Adipocyte (in vitro differentiated cells): ENCODE measurements at regions not wholly inside any gene's neighbourhood (a gene's known extent, or its start where the extent isn't known, plus 50 kb on each side); places are given as distances from the start of the nearest gene placed in this dataset.
"Not testable (repeated sequence)": the region's sequence is repeated elsewhere in the genome, so short reads cannot be mapped to it uniquely, and the experiment has no call there.

Source experiments
- DNase-seq: peaks from one replicate; pipeline ENCODE4 v3.0.0-alpha.2; 2015; ENCODE audit warnings: low read depth
- H3K27me3 ChIP-seq: replicated peaks from 2 replicates; pipeline ENCODE4 v1.7.0; 2013; ENCODE audit warnings: mild to moderate bottlenecking, low read length, moderate library complexity; ENCODE audit not compliant: control insufficient read depth, insufficient read depth
- H3K36me3 ChIP-seq: 2 replicates; pipeline ENCODE4 v1.7.0; 2013; ENCODE audit warnings: low read length, mild to moderate bottlenecking, moderate library complexity; ENCODE audit not compliant: control insufficient read depth, insufficient read depth, severe bottlenecking
- H3K4me1 ChIP-seq: 2 replicates; pipeline ENCODE4 v1.7.0; 2013; ENCODE audit warnings: mild to moderate bottlenecking, low read length, moderate library complexity; ENCODE audit not compliant: control insufficient read depth, insufficient read depth
- H3K4me3 ChIP-seq: 2 replicates; pipeline ENCODE4 v1.7.0; 2013; ENCODE audit warnings: mild to moderate bottlenecking, low read length, moderate library complexity
- H3K9ac ChIP-seq: 2 replicates; pipeline ENCODE4 v1.7.0; 2013; ENCODE audit warnings: mild to moderate bottlenecking, low read length, moderate library complexity
- H3K9me3 ChIP-seq: 2 replicates; pipeline ENCODE4 v1.7.0; 2013; ENCODE audit warnings: mild to moderate bottlenecking, low read length, moderate library complexity; ENCODE audit not compliant: control insufficient read depth

- no peaks in the 10 kb centered on the region for H3K9me3 ChIP-seq
- H3K9ac ChIP-seq = no peak overlapping the region
- H3K36me3 ChIP-seq = no peaks in the 10 kb centered on the region
- peaks cover 5% of the 10 kb centered on the region for H3K4me1 ChIP-seq
- H3K27me3 ChIP-seq = peaks cover 21% of the 10 kb centered on the region
- no peak for DNase-seq
- H3K4me3 ChIP-seq = no peak overlapping the region
These were observed 227.3 kb downstream of the ERMARD start for GRCh38 chr6:169978615-169979161.

- no peaks in the 10 kb centered on the region for H3K36me3 ChIP-seq
- DNase-seq = no peak
- H3K27me3 ChIP-seq = peaks cover 19% of the 10 kb centered on the region
- no peak overlapping the region for H3K4me3 ChIP-seq
- no peaks in the 10 kb centered on the region for H3K9me3 ChIP-seq
- no peak overlapping the region for H3K9ac ChIP-seq
- H3K4me1 ChIP-seq = peaks cover 5% of the 10 kb centered on the region
These were observed 226.2 kb downstream of the ERMARD start for GRCh38 chr6:169977434-169978265.

- no peak overlapping the region for H3K9ac ChIP-seq
- no peak overlapping the region for H3K4me3 ChIP-seq
- no peaks in the 10 kb centered on the region for H3K9me3 ChIP-seq
- DNase-seq = no peak
- H3K36me3 ChIP-seq = no peaks in the 10 kb centered on the region
- H3K4me1 ChIP-seq = peaks cover 5% of the 10 kb centered on the region
- H3K27me3 ChIP-seq = peaks cover 16% of the 10 kb centered on the region
These were observed 225.1 kb downstream of the ERMARD start for GRCh38 chr6:169976301-169977081.

- Histone ChIP-seq H3K9me3 (no peaks in the 10 kb centered on the region), H3K4me1 (peaks cover 5% of the 10 kb centered on the region), H3K9ac (no peak overlapping the region), H3K36me3 (no peaks in the 10 kb centered on the region), H3K27me3 (peaks cover 18% of the 10 kb centered on the region), H3K4me3 (no peak overlapping the region)
- no peak for DNase-seq
These were observed 224.3 kb downstream of the ERMARD start for GRCh38 chr6:169975701-169976100.

GRCh38 chr6:169975286-169975685 lies 223.9 kb downstream of the ERMARD start:
- Histone ChIP-seq H3K27me3 (peaks cover 16% of the 10 kb centered on the region), H3K4me1 (peaks cover 5% of the 10 kb centered on the region)
- DNase-seq = no peak

GRCh38 chr6:169974663-169975062 lies 223.2 kb downstream of the ERMARD start:
- Histone ChIP-seq H3K4me3 (no peak overlapping the region), H3K9me3 (no peaks in the 10 kb centered on the region), H3K4me1 (peaks cover 5% of the 10 kb centered on the region), H3K36me3 (no peaks in the 10 kb centered on the region), H3K9ac (no peak overlapping the region), H3K27me3 (peaks cover 16% of the 10 kb centered on the region)
- no peak for DNase-seq

More at GRCh38 chr6:169975286-169975685, 223.9 kb downstream of the ERMARD start:
- H3K9ac ChIP-seq = no peak overlapping the region
- H3K36me3 ChIP-seq = no peaks in the 10 kb centered on the region
- no peak overlapping the region for H3K4me3 ChIP-seq
- H3K9me3 ChIP-seq = no peaks in the 10 kb centered on the region

- peaks cover 19% of the 10 kb centered on the region for H3K27me3 ChIP-seq
- H3K36me3 ChIP-seq, H3K9me3 ChIP-seq, DNase-seq, H3K4me1 ChIP-seq, H3K9ac ChIP-seq, H3K4me3 ChIP-seq: not testable (repeated sequence)
These were observed 222.4 kb downstream of the ERMARD start for GRCh38 chr6:169973588-169974467.

- Histone ChIP-seq H3K9me3 (no peaks in the 10 kb centered on the region), H3K4me3 (no peak overlapping the region), H3K36me3 (no peaks in the 10 kb centered on the region), H3K4me1 (no peaks in the 10 kb centered on the region), H3K27me3 (peaks cover 19% of the 10 kb centered on the region), H3K9ac (no peak overlapping the region)
- DNase-seq = no peak
These were observed 221.3 kb downstream of the ERMARD start for GRCh38 chr6:169972736-169973135.

GRCh38 chr6:169972101-169972651 lies 220.8 kb downstream of the ERMARD start:
- no peak for DNase-seq
- H3K4me3 ChIP-seq = no peak overlapping the region
- H3K9ac ChIP-seq = no peak overlapping the region
- H3K9me3 ChIP-seq = no peaks in the 10 kb centered on the region
- no peaks in the 10 kb centered on the region for H3K4me1 ChIP-seq
- no peaks in the 10 kb centered on the region for H3K36me3 ChIP-seq
- peaks cover 19% of the 10 kb centered on the region for H3K27me3 ChIP-seq

GRCh38 chr6:169971081-169971861 lies 219.8 kb downstream of the ERMARD start:
- H3K4me3 ChIP-seq = no peak overlapping the region
- peaks cover 19% of the 10 kb centered on the region for H3K27me3 ChIP-seq
- no peak for DNase-seq
- no peak overlapping the region for H3K9ac ChIP-seq
- H3K9me3 ChIP-seq = no peaks in the 10 kb centered on the region
- H3K4me1 ChIP-seq = no peaks in the 10 kb centered on the region
- no peaks in the 10 kb centered on the region for H3K36me3 ChIP-seq
